Ovary (tissue), 7 donors: ENCODE measurements at regions not wholly inside any gene's neighbourhood (a gene's known extent, or its start where the extent isn't known, plus 50 kb on each side); places are given as distances from the start of the nearest gene placed in this dataset.

Source experiments
- DNase-seq, 5 donors: peaks; one replicate each; pipeline ENCODE4 v3.0.0-alpha.2; 2019 to 2020
- H3K27ac ChIP-seq, 2 donors: fragments of 200-600 bp; one replicate each; pipeline versions ENCODE4 v1.5.1 to v1.8.0; 2019 to 2022
- H3K27me3 ChIP-seq: fragments of 200-600 bp; one replicate; pipeline ENCODE4 v1.8.0; 2022
- H3K36me3 ChIP-seq: fragments of 200-600 bp; sonication (generic); one replicate; pipeline ENCODE4 v1.5.1; 2019
- H3K4me1 ChIP-seq: one replicate; pipeline ENCODE4 v1.8.1; 2013; ENCODE audit warnings: mild to moderate bottlenecking, moderate library complexity; ENCODE audit not compliant: insufficient read depth
- H3K4me3 ChIP-seq: fragments of 200-600 bp; sonication (generic); one replicate; pipeline ENCODE4 v1.5.1; 2017
- H3K9me3 ChIP-seq, 2 donors: fragments of 200-600 bp in 1 of 2; sonication (generic) in 1 of 2; one replicate each; pipeline versions ENCODE4 v1.5.1 to v1.8.1; 2013 to 2019; ENCODE audit warnings: mild to moderate bottlenecking in 1 of 2, moderate library complexity in 1 of 2
- CTCF ChIP-seq, 3 donors: fragments of 450-650 bp in 2 of 3; fragments of 200-600 bp in 1 of 3; IDR thresholded peaks; one replicate each; pipeline versions ENCODE4 v1.5.1 to v1.8.0; 2016 to 2022; ENCODE audit warnings: antibody characterized with exemption in 3 of 3, mild to moderate bottlenecking in 1 of 3
- EP300 ChIP-seq: sonication (generic); formaldehyde crosslinking; IDR thresholded peaks from one replicate; pipeline ENCODE4 v1.6.1; 2017; ENCODE audit warnings: antibody characterized with exemption
- POLR2A ChIP-seq: fragments of 450-650 bp; IDR thresholded peaks from one replicate; pipeline ENCODE4 v1.6.1; 2017; ENCODE audit warnings: antibody characterized with exemption, mild to moderate bottlenecking, moderate library complexity
- WGBS, 3 donors: extraction: QIAGEN DNeasy Blood & Tissue Kit in 1 of 3; methylation state at CpG; one replicate each; pipeline versions ENCODE4 v1.1.5 to v1.1.7; 2013 to 2017; 5-methylcytosine and 5-hydroxymethylcytosine counted together
- intact Hi-C, 4 donors: fragments of 100-400 bp; cut with DNase I; formaldehyde crosslinking; loops; one replicate each; pipeline versions ENCODE4 v1.11.0 to v1.15.1; 2022 to 2023
- donor health status: DM: no; HTN: no; CAD: no; lungs with moderate emphysema.
- donor health status: DM: no; HTN: no; CAD: no.
- donor health status: Bipolar disorder and iron deficiency.
- donor health status: DM: no; HTN: no; CAD: no.
- donor health status: DM: yes; HTN: yes; CAD: no.

- Histone ChIP-seq H3K4me3 (no peak overlapping the region), H3K27ac (no peak overlapping the region), H3K27me3 (no peaks in the 10 kb centered on the region), H3K9me3 (no peaks in the 10 kb centered on the region), H3K36me3 (no peaks in the 10 kb centered on the region), H3K4me1 (no peaks in the 10 kb centered on the region)
- intact Hi-C loops = no loop called here
- WGBS, 3 donors = 49 to 54% (median 52%) methylated on average over 7 of the region's 7 CpGs
- TF ChIP-seq EP300 = no peak
- no peak for TF ChIP-seq CTCF (IDR thresholded peaks at IDR 0.05)
- no peak for TF ChIP-seq POLR2A
- DNase-seq = no peak
Observed at GRCh38 chr16:51624080-51624775, 473.2 kb upstream of the SALL1 start.

- no peak for DNase-seq
- H3K36me3 ChIP-seq = no peaks in the 10 kb centered on the region
- H3K27me3 ChIP-seq = no peaks in the 10 kb centered on the region
- no peak overlapping the region for H3K27ac ChIP-seq
- 87 to 94% (median 88%) methylated on average over 1 of the region's 1 CpG for WGBS, 3 donors
- no peaks in the 10 kb centered on the region for H3K4me1 ChIP-seq
- no peak overlapping the region for H3K4me3 ChIP-seq
- intact Hi-C loops = no loop called here
- TF ChIP-seq EP300 = no peak
- TF ChIP-seq POLR2A = no peak
- no peak for TF ChIP-seq CTCF (IDR thresholded peaks at IDR 0.05)
- H3K9me3 ChIP-seq = no peaks in the 10 kb centered on the region
Observed at GRCh38 chr16:51621610-51622009, 470.5 kb upstream of the SALL1 start.

- no peak for DNase-seq
- Histone ChIP-seq H3K9me3 (no peaks in the 10 kb centered on the region), H3K4me3 (no peak overlapping the region), H3K4me1 (no peaks in the 10 kb centered on the region), H3K27me3 (no peaks in the 10 kb centered on the region), H3K36me3 (no peaks in the 10 kb centered on the region), H3K27ac (no peak overlapping the region)
- TF ChIP-seq CTCF (IDR thresholded peaks at IDR 0.05) (no peak), EP300 (no peak), POLR2A (no peak)
- intact Hi-C loops = no loop called here
- WGBS, 3 donors = 88 to 94% (median 91%) methylated on average over 4 of the region's 4 CpGs
Observed at GRCh38 chr16:51615141-51615540, 464.1 kb upstream of the SALL1 start.

GRCh38 chr16:51607201-51607651 lies 456.2 kb upstream of the SALL1 start:
- Histone ChIP-seq H3K4me3 (no peak overlapping the region), H3K27me3 (no peaks in the 10 kb centered on the region)
- 28 to 42% (median 36%) methylated on average over 6 of the region's 6 CpGs for WGBS, 3 donors

More at GRCh38 chr16:51607201-51607651, 456.2 kb upstream of the SALL1 start:
- DNase-seq = no peak
- TF ChIP-seq EP300 (no peak), CTCF (IDR thresholded peaks at IDR 0.05) (no peak), POLR2A (no peak)
- Histone ChIP-seq H3K4me1 (no peaks in the 10 kb centered on the region), H3K36me3 (no peaks in the 10 kb centered on the region), H3K9me3 (no peaks in the 10 kb centered on the region), H3K27ac (no peak overlapping the region)
- intact Hi-C loops = no loop called here
